ENCODE measurements at regions not wholly inside any gene's neighbourhood (a gene's known extent, or its start where the extent isn't known, plus 50 kb on each side); places are given as distances from the start of the nearest gene placed in this dataset.
A peak's percentile ranks its signal among the peaks of the same experiment; 100 is the strongest.

- DNase-seq, result no peak
Measured at GRCh38 chr11:93248602-93249001, 50.8 kb upstream of the SLC36A4 start.

DNA sequence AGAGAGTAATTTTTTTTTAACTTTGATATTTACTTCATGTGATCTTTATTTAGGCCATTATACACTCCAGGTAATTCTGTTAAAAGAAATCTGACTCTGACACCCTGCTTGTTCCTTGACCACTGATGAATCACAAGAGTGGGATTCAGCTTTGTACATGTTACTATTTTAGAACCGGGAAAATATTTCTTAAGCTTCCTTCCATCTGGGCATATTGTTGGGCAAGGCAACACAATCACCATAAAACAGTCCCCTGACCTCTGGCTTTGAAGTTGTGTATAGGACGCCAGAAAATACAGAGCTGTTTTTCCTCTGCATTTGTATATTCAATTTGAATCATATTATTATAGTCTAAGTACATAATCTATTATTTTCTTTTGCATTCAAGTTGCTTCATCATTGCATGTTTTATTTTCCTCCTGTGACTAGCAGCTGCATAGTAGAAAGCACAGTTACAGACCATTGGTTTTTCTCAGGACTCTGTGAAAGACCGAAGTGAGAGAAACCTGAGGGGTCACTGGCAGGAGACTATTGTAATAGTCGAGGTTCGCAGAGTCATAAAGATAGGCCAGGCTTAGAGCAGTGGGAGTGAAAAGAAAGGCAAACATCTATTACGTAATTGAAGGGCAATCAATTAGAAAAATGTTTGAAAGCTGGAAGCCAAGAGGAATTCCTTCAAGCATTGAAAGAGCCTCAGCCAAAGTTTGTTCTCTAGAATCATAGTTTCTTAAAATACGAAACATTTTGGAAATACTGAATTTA lies 51.8 kb upstream of the SLC36A4 start:
- DNase-seq, result no peak

DNA sequence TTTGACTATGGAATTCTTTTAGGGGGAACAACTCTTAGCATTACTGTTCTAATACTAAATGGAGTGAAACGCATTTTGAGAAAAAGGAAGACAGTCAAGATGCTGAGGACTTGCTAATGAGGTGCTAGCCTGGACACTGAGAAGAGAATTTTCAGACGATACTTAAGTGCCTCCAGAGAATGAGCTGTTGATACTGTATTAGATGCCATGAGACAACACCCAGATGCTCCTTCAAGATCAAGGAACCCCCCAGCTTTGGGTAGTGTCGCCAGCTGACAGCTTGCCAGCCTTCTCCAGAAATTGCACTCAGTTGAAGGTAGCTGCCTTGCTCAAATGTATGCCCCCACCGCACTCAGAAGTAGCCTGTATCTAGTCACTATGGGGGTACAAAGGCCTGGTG lies 52.5 kb upstream of the SLC36A4 start:
- DNase-seq, result no peak

GRCh38 chr11:93251922-93252321 lies 54.1 kb upstream of the SLC36A4 start:
- DNase-seq, result no peak

GRCh38 chr11:93253111-93253510 lies 55.3 kb upstream of the SLC36A4 start:
- DNase-seq, result peak in 1 of 3 donors; percentile 6

GRCh38 chr11:93256623-93257022 lies 58.8 kb upstream of the SLC36A4 start:
- DNase-seq, result no peak

DNA sequence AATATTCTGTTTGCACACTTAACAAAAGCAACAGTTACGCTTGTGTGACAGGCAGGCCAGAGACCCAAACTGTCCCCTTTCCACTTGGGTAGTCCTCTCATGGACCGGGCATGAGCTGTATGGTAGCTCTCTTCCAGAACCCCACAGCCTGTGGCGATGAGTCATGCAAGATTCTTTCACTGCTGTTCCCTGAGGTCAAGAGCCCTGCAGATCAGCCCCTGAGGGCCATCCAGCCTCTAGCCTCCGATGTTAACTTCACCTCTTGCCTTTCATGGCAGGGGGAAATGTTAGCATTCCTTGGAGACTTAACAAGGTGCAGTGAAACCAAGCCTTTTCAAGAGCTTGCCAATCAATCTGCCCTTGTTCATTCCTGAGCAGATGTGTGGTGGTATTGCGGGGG lies 63.2 kb upstream of the DEUP1 start:
- DNase-seq, result no peak

GRCh38 chr11:93268287-93269040 lies 62.1 kb upstream of the DEUP1 start:
- no peak for DNase-seq

GRCh38 chr11:93271596-93271995 lies 58.9 kb upstream of the DEUP1 start:
- DNase-seq, result no peak

DNA sequence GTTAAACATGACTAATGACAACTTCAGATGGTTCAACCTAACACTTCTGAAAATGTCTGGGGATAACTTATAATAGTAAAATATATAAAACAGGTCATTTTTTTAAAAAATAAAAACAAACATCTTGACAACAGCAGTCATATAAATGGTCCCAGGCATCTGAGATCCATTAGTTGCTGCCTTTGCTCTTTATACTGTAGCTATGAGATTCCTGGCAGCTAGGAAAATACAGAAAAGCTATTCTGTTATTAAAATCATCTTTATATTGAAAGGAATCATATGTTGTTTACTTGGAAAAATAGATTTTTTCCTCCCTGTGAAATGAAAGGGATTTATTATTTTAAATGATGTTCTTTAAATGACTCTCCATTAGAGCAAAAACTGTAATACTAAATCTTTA lies 55.7 kb upstream of the DEUP1 start:
- DNase-seq, result no peak

DNA sequence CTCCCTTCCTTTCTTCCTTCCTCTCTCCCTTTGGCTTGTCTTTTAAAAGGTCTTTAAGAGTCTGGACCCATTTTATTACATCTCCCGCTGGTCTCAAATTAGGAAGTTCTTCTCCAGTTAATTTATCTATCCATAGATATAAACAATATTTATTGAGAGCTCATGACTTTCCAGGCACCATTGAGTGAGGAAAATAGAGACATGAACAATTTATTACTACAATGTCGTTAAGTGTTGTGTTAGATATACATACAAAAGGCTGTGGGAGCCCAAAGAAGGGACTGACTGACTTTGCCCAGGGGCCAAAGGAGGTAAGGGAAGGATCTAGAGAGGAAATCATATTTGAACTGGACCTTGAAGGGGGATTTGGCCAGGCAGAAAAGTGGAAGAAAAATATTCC lies 51.6 kb upstream of the DEUP1 start:
- no peak for DNase-seq

DNA sequence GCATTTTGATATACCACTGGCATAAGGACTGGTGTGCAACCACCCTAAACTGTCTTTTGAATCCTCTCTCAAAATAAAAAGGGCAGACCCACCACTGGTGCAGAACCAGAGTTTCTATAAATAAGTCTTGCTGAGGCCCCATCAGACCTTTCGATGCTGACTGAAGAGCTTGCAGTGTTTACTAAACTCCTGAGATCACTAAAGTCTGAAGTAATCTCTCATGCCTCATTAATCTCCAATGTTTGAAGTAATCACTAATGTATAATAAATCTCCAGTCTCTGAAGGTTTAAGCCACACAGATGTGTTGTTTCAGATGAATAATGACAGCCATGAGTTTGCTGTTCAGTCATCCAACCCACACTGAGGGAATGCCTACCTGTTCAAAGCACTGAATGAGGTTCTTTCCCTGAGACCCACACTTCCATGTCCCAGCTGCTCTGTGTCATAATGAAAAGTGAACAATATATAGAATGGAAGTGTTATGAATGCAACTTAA lies 50.6 kb upstream of the DEUP1 start:
- no peak for DNase-seq
